Effector memory CD8-positive, alpha-beta T cell (primary cell): ENCODE measurements at regions not wholly inside any gene's neighbourhood (a gene's known extent, or its start where the extent isn't known, plus 50 kb on each side); places are given as distances from the start of the nearest gene placed in this dataset.

Source experiments
- ATAC-seq: fragments of 150-1000 bp; cut with Tn5 transposase; replicated peaks from 2 replicates; pipeline ENCODE4 v1.10.0; 2021; ENCODE audit warnings: mild to moderate bottlenecking, moderate library complexity
- DNase-seq, 3 experiments: peaks; one replicate each; pipeline ENCODE4 v3.0.0; 2021
- H3K27ac Mint-ChIP-seq, 2 donors: one replicate each; pipeline ENCODE4 v1.8.0; 2022; ENCODE audit warnings: mild to moderate bottlenecking in 2 of 2, mixed read lengths in 2 of 2, moderate library complexity in 2 of 2
- H3K27me3 Mint-ChIP-seq, 2 donors: one replicate each; pipeline ENCODE4 v1.8.0; 2022; ENCODE audit warnings: mixed read lengths in 2 of 2
- H3K36me3 Mint-ChIP-seq: one replicate; pipeline ENCODE4 v1.8.0; 2022; ENCODE audit warnings: mild to moderate bottlenecking, moderate library complexity, mixed read lengths; ENCODE audit not compliant: insufficient read depth
- H3K4me1 Mint-ChIP-seq, 2 donors: one replicate each; pipeline ENCODE4 v1.8.0; 2022; ENCODE audit warnings: low read depth in 2 of 2, mixed read lengths in 2 of 2
- H3K4me3 Mint-ChIP-seq, 2 donors: one replicate each; pipeline ENCODE4 v1.8.0; 2022; ENCODE audit warnings: mild to moderate bottlenecking in 2 of 2, mixed read lengths in 2 of 2, moderate library complexity in 2 of 2
- H3K9me3 Mint-ChIP-seq, 2 donors: one replicate each; pipeline ENCODE4 v1.8.0; 2022; ENCODE audit warnings: mixed read lengths in 2 of 2

GRCh38 chr1:221794079-221794670 lies 52.3 kb upstream of the DUSP10 start:
- DNase-seq (peak; percentile 38 to 45 (median 40)), ATAC-seq (peak; percentile 85)
- H3K4me3 Mint-ChIP-seq = peak overlapping the region; percentile 22 to 43
- peaks cover 20 to 25% of the 10 kb centered on the region in 2 donors for H3K4me1 Mint-ChIP-seq
- H3K27me3 Mint-ChIP-seq = no peaks in the 10 kb centered on the region
- H3K9me3 Mint-ChIP-seq = no peaks in the 10 kb centered on the region
- H3K27ac Mint-ChIP-seq = peak overlapping the region; percentile 96 to 97
- H3K36me3 Mint-ChIP-seq = peaks cover 14% of the 10 kb centered on the region

DNA sequence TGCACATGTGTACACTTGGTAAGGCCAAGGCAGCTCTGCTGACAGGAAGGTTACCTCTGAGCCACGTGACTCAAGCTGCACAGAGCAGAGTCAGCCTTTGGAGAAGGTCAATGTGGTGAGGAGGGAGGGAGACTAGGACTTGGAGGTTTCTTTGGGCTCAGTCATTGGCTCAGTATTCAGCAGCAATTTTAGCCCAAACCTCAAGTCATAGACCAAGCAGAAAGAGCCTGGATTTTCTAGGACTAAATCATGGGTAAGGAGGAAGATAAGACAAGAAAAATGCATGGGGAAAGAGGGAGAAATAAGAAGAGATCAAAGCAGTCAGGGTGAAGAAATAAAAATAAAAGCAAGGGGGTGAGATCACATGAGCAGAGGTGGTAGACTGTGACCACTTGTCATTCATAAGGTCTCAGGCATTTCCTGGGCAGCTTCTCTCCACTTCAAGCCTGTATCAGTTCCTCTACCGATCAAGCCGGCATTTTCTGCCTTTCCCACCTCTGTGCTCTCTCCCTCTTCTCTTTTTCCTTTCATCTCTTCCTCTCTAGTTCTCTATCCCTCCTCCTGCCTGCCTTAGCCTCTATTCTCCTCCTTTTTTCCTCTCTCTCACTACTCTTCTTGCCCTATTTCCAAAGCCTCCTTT lies 51.7 kb upstream of the DUSP10 start:
- Mint-ChIP-seq H3K27me3 (no peaks in the 10 kb centered on the region), H3K36me3 (peaks cover 14% of the 10 kb centered on the region), H3K27ac (peak overlapping the region; percentile 96 to 97), H3K9me3 (no peaks in the 10 kb centered on the region), H3K4me3 (peak overlapping the region; percentile 22 to 43), H3K4me1 (peaks cover 20 to 25% of the 10 kb centered on the region in 2 donors)
- DNase-seq = peak; percentile 33 to 46 (median 37)
- ATAC-seq = peak; percentile 71

DNA sequence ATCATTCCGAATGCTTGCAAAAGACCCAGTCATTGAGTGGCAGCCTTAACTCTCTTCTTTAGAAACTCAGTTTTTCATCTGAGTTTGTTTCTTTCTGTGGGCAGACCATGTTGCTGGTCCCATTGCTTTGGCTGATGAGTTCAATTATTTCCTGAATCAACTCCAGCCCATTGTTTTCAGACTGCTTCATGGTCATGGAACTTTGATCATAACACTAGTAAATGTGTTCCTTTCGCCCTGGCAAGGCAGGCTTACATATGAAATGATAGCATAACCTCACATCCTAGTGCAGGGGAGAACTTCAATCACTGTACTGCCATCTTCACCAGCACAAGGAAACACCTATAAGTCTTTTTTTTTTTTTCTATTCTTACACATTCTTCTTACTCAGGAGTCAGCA lies 50.0 kb upstream of the DUSP10 start:
- Mint-ChIP-seq H3K4me3 (no peak overlapping the region), H3K9me3 (no peaks in the 10 kb centered on the region), H3K27ac (no peak overlapping the region), H3K27me3 (no peaks in the 10 kb centered on the region), H3K36me3 (peaks cover 14% of the 10 kb centered on the region), H3K4me1 (peaks cover 20 to 25% of the 10 kb centered on the region in 2 donors)
- ATAC-seq (no peak), DNase-seq (no peak)
